Upper lobe of right lung (tissue), 1 donor: ENCODE measurements at regions not wholly inside any gene's neighbourhood (a gene's known extent, or its start where the extent isn't known, plus 50 kb on each side); places are given as distances from the start of the nearest gene placed in this dataset.
"Not testable (repeated sequence)": the region's sequence is repeated elsewhere in the genome, so short reads cannot be mapped to it uniquely, and the experiment has no call there.

Experiments used
- ATAC-seq: fragments of 200-7000 bp; cut with Tn5 transposase; one replicate; pipeline ENCODE4 v1.9.1; 2020; ENCODE audit warnings: mild to moderate bottlenecking, moderate library complexity
- DNase-seq: peaks from one replicate; pipeline ENCODE4 v3.0.0-alpha.2; 2020
- H3K27ac ChIP-seq: fragments of 200-600 bp; one replicate; pipeline ENCODE4 v1.8.0; 2022
- H3K27me3 ChIP-seq: fragments of 200-600 bp; one replicate; pipeline ENCODE4 v1.8.0; 2022; ENCODE audit warnings: mild to moderate bottlenecking
- H3K36me3 ChIP-seq: fragments of 200-600 bp; one replicate; pipeline ENCODE4 v1.8.0; 2022
- H3K4me1 ChIP-seq: fragments of 200-600 bp; one replicate; pipeline ENCODE4 v1.8.0; 2022
- H3K4me3 ChIP-seq: fragments of 200-600 bp; one replicate; pipeline ENCODE4 v1.8.0; 2022; ENCODE audit warnings: mild to moderate bottlenecking
- H3K9me3 ChIP-seq: fragments of 200-600 bp; one replicate; pipeline ENCODE4 v1.8.0; 2022
- intact Hi-C: fragments of 100-400 bp; cut with DNase I; formaldehyde crosslinking; loops from one replicate; pipeline ENCODE4 v1.11.0; 2022
- TF ChIP-seq, protein P1 (sequence below): fragments of 200-600 bp; IDR thresholded peaks from one replicate; pipeline ENCODE4 v1.8.0; 2022; ENCODE audit warnings: antibody characterized with exemption
- donor health status: DM: no; HTN: yes; CAD: no; lungs with severe emphysema.

- H3K27me3 ChIP-seq, intact Hi-C loops, H3K27ac ChIP-seq, H3K36me3 ChIP-seq, H3K9me3 ChIP-seq, ATAC-seq, H3K4me3 ChIP-seq, H3K4me1 ChIP-seq, DNase-seq: not testable (repeated sequence)
Observed at GRCh38 chr7:26424319-26424718, 132.7 kb downstream of the SNX10 start.

DNA sequence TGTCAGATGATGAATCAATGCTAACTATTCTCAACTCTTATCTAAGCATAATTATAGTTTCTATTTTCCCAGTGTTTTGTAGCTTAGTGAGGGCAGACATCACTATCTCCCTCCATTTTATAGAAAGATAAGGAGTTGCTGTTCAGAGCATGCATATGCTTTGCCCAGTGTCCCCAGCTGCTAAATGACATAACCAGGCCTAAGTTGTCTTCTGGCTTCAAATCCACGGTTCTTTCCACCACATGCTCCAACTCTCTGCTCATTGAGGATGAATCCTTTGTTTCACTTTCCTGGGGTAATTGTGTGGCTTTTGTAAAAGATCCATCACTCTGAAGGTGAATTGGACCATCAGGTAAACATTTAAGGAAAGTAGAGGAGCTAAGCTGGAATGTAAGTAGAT lies 134.0 kb downstream of the SNX10 start:
- H3K27ac ChIP-seq, result no peak overlapping the region
- TF ChIP-seq, protein P1, sequence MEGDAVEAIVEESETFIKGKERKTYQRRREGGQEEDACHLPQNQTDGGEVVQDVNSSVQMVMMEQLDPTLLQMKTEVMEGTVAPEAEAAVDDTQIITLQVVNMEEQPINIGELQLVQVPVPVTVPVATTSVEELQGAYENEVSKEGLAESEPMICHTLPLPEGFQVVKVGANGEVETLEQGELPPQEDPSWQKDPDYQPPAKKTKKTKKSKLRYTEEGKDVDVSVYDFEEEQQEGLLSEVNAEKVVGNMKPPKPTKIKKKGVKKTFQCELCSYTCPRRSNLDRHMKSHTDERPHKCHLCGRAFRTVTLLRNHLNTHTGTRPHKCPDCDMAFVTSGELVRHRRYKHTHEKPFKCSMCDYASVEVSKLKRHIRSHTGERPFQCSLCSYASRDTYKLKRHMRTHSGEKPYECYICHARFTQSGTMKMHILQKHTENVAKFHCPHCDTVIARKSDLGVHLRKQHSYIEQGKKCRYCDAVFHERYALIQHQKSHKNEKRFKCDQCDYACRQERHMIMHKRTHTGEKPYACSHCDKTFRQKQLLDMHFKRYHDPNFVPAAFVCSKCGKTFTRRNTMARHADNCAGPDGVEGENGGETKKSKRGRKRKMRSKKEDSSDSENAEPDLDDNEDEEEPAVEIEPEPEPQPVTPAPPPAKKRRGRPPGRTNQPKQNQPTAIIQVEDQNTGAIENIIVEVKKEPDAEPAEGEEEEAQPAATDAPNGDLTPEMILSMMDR, result no peak
- no peaks in the 10 kb centered on the region for H3K4me1 ChIP-seq
- no peaks in the 10 kb centered on the region for H3K27me3 ChIP-seq
- no peak for DNase-seq
- H3K9me3 ChIP-seq, result no peaks in the 10 kb centered on the region
- intact Hi-C loops, result no loop called here
- no peaks in the 10 kb centered on the region for H3K36me3 ChIP-seq
- no peak for ATAC-seq
- no peak overlapping the region for H3K4me3 ChIP-seq

GRCh38 chr7:26426096-26426495 lies 134.4 kb downstream of the SNX10 start:
- Histone ChIP-seq H3K9me3 (no peaks in the 10 kb centered on the region), H3K4me3 (no peak overlapping the region), H3K27ac (no peak overlapping the region), H3K36me3 (no peaks in the 10 kb centered on the region), H3K27me3 (no peaks in the 10 kb centered on the region), H3K4me1 (no peaks in the 10 kb centered on the region)
- intact Hi-C loops, result no loop called here
- ATAC-seq, result no peak
- TF ChIP-seq, protein P1, result no peak
- no peak for DNase-seq

DNA sequence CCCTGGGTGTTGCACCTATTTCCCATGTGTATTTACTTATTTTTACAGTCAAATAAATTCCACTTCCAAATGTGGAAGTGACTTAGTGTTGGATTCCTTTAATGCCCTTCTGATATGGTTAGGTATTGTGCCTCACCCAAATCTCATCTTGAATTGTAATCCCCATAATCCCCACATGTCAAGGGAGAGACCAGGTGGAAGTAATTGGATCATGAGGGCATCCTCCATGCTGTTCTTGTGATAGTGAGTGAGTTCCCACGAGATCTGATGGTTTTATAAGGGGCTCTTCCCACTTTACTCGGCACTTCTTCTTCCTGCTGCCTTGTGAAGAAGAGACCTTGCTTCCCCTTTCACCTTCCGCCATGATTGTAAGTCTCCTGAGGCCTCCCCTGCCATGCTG lies 136.9 kb downstream of the SNX10 start:
- TF ChIP-seq, protein P1, result no peak
- DNase-seq, result no peak
- no peak for ATAC-seq
- Histone ChIP-seq H3K27ac (no peak overlapping the region), H3K4me3 (no peak overlapping the region), H3K9me3 (no peaks in the 10 kb centered on the region), H3K27me3 (no peaks in the 10 kb centered on the region), H3K36me3 (no peaks in the 10 kb centered on the region), H3K4me1 (no peaks in the 10 kb centered on the region)
- intact Hi-C loops, result no loop called here

DNA sequence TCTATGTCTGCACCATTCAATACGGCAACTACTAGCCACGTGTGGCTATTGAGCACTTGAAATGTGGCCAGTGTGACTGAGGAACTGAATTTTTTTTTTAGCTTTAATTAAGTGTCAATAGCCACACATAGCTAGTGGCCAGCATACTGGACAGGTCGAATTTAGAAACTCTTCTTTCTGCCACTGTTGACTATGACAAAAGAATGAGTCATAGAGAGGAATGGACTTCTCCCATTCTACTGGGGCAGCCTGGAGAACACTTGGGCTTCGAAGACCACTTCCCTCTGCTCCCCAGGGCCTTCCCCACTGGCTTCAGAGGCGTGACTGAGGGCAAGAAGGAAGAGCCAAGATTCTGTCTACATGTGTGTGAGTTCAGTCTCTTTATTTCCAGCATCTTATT lies 137.5 kb downstream of the SNX10 start:
- H3K4me3 ChIP-seq, result no peak overlapping the region
- TF ChIP-seq, protein P1, result no peak
- H3K9me3 ChIP-seq, result no peaks in the 10 kb centered on the region
- ATAC-seq (no peak), DNase-seq (no peak)
- H3K27me3 ChIP-seq, result no peaks in the 10 kb centered on the region
- H3K27ac ChIP-seq, result no peak overlapping the region
- no peaks in the 10 kb centered on the region for H3K36me3 ChIP-seq
- intact Hi-C loops, result no loop called here
- no peaks in the 10 kb centered on the region for H3K4me1 ChIP-seq

DNA sequence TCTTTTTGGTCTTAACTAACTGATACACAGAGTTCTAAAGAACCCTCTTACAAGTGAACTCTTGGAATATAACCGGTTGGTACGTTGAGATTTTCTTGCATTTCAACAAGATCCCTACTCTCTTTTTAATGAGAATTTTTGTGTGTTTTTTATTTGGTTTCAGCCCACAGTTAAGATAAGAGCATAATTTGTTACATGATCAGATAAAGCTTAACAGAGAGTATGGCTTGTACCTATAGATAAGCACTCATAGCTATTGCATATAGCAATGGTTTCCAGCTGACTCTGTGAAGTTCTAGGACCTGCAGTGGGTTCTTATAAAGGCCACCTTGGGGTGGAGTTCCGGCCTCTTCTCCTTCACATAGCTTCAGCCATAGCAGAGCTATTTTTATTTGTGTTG lies 143.3 kb downstream of the SNX10 start:
- Histone ChIP-seq H3K27ac (no peak overlapping the region), H3K36me3 (no peaks in the 10 kb centered on the region), H3K4me1 (no peaks in the 10 kb centered on the region), H3K27me3 (no peaks in the 10 kb centered on the region), H3K9me3 (no peaks in the 10 kb centered on the region), H3K4me3 (no peak overlapping the region)
- TF ChIP-seq, protein P1, result no peak
- ATAC-seq (no peak), DNase-seq (no peak)
- intact Hi-C loops, result no loop called here
